Skeletal muscle tissue (tissue), 3 donors: ENCODE measurements at regions not wholly inside any gene's neighbourhood (a gene's known extent, or its start where the extent isn't known, plus 50 kb on each side); places are given as distances from the start of the nearest gene placed in this dataset.
"Not testable (repeated sequence)": the region's sequence is repeated elsewhere in the genome, so short reads cannot be mapped to it uniquely, and the experiment has no call there.

Experiments used
- H3K27ac ChIP-seq: one replicate; pipeline ENCODE4 v1.7.0; 2013; ENCODE audit warnings: mild to moderate bottlenecking, low read depth, low read length, inconsistent platforms
- H3K27me3 ChIP-seq, 3 donors: one replicate each; pipeline ENCODE4 v1.7.0; 2013; ENCODE audit warnings: low read length in 3 of 3; ENCODE audit not compliant: control insufficient read depth in 3 of 3, insufficient read depth in 3 of 3
- H3K36me3 ChIP-seq, 3 donors: one replicate each; pipeline ENCODE4 v1.7.0; 2013; ENCODE audit warnings: low read length in 3 of 3; ENCODE audit not compliant: control insufficient read depth in 3 of 3, insufficient read depth in 3 of 3
- H3K4me1 ChIP-seq, 3 donors: one replicate each; pipeline ENCODE4 v1.7.0; 2013; ENCODE audit warnings: low read length in 3 of 3, mild to moderate bottlenecking in 3 of 3; ENCODE audit not compliant: control insufficient read depth in 3 of 3, insufficient read depth in 3 of 3
- H3K4me3 ChIP-seq, 3 donors: one replicate each; pipeline ENCODE4 v1.7.0; 2013; ENCODE audit warnings: low read length in 3 of 3
- H3K9ac ChIP-seq, 3 donors: one replicate each; pipeline ENCODE4 v1.7.0; 2013; ENCODE audit warnings: low read length in 3 of 3, mild to moderate bottlenecking in 3 of 3, moderate library complexity in 2 of 3, low read depth in 1 of 3
- H3K9me3 ChIP-seq, 3 donors: one replicate each; pipeline ENCODE4 v1.7.0; 2013; ENCODE audit warnings: low read length in 3 of 3; ENCODE audit not compliant: control insufficient read depth in 3 of 3
- donor health status: Osteomylitis.

- peaks cover 3 to 13% (median 6%) of the 10 kb centered on the region in 3 donors for H3K4me1 ChIP-seq
- H3K36me3 ChIP-seq, result no peaks in the 10 kb centered on the region
- no peak overlapping the region for H3K4me3 ChIP-seq
- no peaks in the 10 kb centered on the region for H3K9me3 ChIP-seq
- no peaks in the 10 kb centered on the region for H3K27me3 ChIP-seq
- no peak overlapping the region for H3K27ac ChIP-seq
- H3K9ac ChIP-seq, result no peak overlapping the region
These were observed 141.2 kb upstream of the ATXN1 start for GRCh38 chr6:16902502-16902901.

- Histone ChIP-seq H3K27me3 (no peaks in the 10 kb centered on the region), H3K4me1 (peaks cover 3 to 13% (median 6%) of the 10 kb centered on the region in 3 donors), H3K36me3 (no peaks in the 10 kb centered on the region), H3K4me3 (no peak overlapping the region), H3K9ac (no peak overlapping the region), H3K9me3 (no peaks in the 10 kb centered on the region), H3K27ac (no peak overlapping the region)
These were observed 140.5 kb upstream of the ATXN1 start for GRCh38 chr6:16901782-16902181.

GRCh38 chr6:16901306-16901705 is 140.0 kb upstream of the ATXN1 start:
- Histone ChIP-seq H3K4me1 (peaks cover 3 to 13% (median 6%) of the 10 kb centered on the region in 3 donors), H3K4me3 (no peak overlapping the region), H3K36me3 (no peaks in the 10 kb centered on the region), H3K9ac (no peak overlapping the region), H3K27me3 (no peaks in the 10 kb centered on the region), H3K27ac (no peak overlapping the region), H3K9me3 (no peaks in the 10 kb centered on the region)

- Histone ChIP-seq H3K9me3 (no peaks in the 10 kb centered on the region), H3K9ac (no peak overlapping the region), H3K27me3 (no peaks in the 10 kb centered on the region)
These were observed 137.6 kb upstream of the ATXN1 start for GRCh38 chr6:16898640-16899396.

GRCh38 chr6:16897669-16898068 is 136.4 kb upstream of the ATXN1 start:
- H3K9me3 ChIP-seq, result no peaks in the 10 kb centered on the region
- H3K4me3 ChIP-seq, result no peak overlapping the region
- peaks cover 0 to 5% (median 0%) of the 10 kb centered on the region in 3 donors for H3K4me1 ChIP-seq
- no peaks in the 10 kb centered on the region for H3K36me3 ChIP-seq
- H3K27ac ChIP-seq, result no peak overlapping the region
- no peaks in the 10 kb centered on the region for H3K27me3 ChIP-seq
- H3K9ac ChIP-seq, result no peak overlapping the region

More at GRCh38 chr6:16898640-16899396, 137.6 kb upstream of the ATXN1 start:
- H3K4me1 ChIP-seq, result peaks cover 3 to 13% (median 6%) of the 10 kb centered on the region in 3 donors
- no peak overlapping the region for H3K4me3 ChIP-seq
- H3K27ac ChIP-seq, result no peak overlapping the region
- H3K36me3 ChIP-seq, result no peaks in the 10 kb centered on the region

- no peaks in the 10 kb centered on the region for H3K4me1 ChIP-seq
- no peaks in the 10 kb centered on the region for H3K36me3 ChIP-seq
- no peak overlapping the region for H3K27ac ChIP-seq
- no peaks in the 10 kb centered on the region for H3K27me3 ChIP-seq
- no peak overlapping the region for H3K4me3 ChIP-seq
- H3K9ac ChIP-seq, result no peak overlapping the region
- H3K9me3 ChIP-seq, result no peaks in the 10 kb centered on the region
These were observed 133.0 kb upstream of the ATXN1 start for GRCh38 chr6:16894301-16894700.

- H3K36me3 ChIP-seq, H3K4me3 ChIP-seq, H3K27me3 ChIP-seq, H3K4me1 ChIP-seq, H3K27ac ChIP-seq, H3K9me3 ChIP-seq, H3K9ac ChIP-seq: not testable (repeated sequence)
These were observed 129.8 kb upstream of the ATXN1 start for GRCh38 chr6:16891110-16891509.

- Histone ChIP-seq H3K4me3 (no peak overlapping the region), H3K27me3 (no peaks in the 10 kb centered on the region), H3K36me3 (no peaks in the 10 kb centered on the region), H3K9me3 (no peaks in the 10 kb centered on the region), H3K9ac (no peak overlapping the region), H3K4me1 (no peaks in the 10 kb centered on the region), H3K27ac (no peak overlapping the region)
These were observed 124.3 kb upstream of the ATXN1 start for GRCh38 chr6:16885411-16886160.

GRCh38 chr6:16884526-16884925 is 123.3 kb upstream of the ATXN1 start:
- no peaks in the 10 kb centered on the region for H3K36me3 ChIP-seq
- H3K4me3 ChIP-seq, result no peak overlapping the region
- no peaks in the 10 kb centered on the region for H3K9me3 ChIP-seq
- H3K4me1 ChIP-seq, result no peaks in the 10 kb centered on the region
- H3K27me3 ChIP-seq, result no peaks in the 10 kb centered on the region
- no peak overlapping the region for H3K27ac ChIP-seq
- no peak overlapping the region for H3K9ac ChIP-seq

GRCh38 chr6:16883414-16883813 is 122.2 kb upstream of the ATXN1 start:
- Histone ChIP-seq H3K27ac (no peak overlapping the region), H3K27me3 (no peaks in the 10 kb centered on the region), H3K36me3 (no peaks in the 10 kb centered on the region), H3K4me1 (no peaks in the 10 kb centered on the region), H3K9me3 (no peaks in the 10 kb centered on the region), H3K9ac (no peak overlapping the region), H3K4me3 (no peak overlapping the region)
